GM12865 (cell line): ENCODE measurements at regions not wholly inside any gene's neighbourhood (a gene's known extent, or its start where the extent isn't known, plus 50 kb on each side); places are given as distances from the start of the nearest gene placed in this dataset.

Experiments
- DNase-seq: peaks from one replicate; pipeline ENCODE4 v3.0.0; 2010; ENCODE audit warnings: low read depth
- H3K4me3 ChIP-seq: 2 replicates; pipeline ENCODE4 v1.5.1; 2011; ENCODE audit warnings: mild to moderate bottlenecking, low read depth, low read length, control low read depth
- TF ChIP-seq, protein P1 (sequence below): IDR thresholded peaks from 2 replicates; pipeline ENCODE4 v1.5.1; 2011; ENCODE audit warnings: low read length, control low read depth, low read depth, inconsistent platforms; ENCODE audit not compliant: insufficient read depth; ENCODE audit errors: missing control alignments

DNA sequence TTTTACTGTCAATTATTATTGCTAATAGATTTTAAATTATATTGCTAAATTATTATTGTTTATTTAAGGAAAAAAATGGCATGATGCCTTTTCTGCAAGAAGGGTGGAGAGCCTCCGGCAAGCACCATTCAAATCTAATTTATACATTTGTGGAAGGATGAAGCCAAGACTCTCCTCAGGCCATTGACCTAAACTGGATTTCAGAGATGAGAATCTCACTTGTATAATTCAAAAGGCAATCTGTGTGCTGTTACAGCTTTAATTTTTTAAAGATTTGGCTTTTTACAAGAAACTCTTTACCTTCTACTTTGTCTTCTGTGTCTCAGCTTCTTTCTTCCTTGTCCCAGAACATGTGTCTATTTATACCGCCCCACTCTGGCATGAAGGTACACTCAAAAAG, 722.5 kb downstream of the ETS1 start:
- no peak for DNase-seq
- TF ChIP-seq, protein P1, sequence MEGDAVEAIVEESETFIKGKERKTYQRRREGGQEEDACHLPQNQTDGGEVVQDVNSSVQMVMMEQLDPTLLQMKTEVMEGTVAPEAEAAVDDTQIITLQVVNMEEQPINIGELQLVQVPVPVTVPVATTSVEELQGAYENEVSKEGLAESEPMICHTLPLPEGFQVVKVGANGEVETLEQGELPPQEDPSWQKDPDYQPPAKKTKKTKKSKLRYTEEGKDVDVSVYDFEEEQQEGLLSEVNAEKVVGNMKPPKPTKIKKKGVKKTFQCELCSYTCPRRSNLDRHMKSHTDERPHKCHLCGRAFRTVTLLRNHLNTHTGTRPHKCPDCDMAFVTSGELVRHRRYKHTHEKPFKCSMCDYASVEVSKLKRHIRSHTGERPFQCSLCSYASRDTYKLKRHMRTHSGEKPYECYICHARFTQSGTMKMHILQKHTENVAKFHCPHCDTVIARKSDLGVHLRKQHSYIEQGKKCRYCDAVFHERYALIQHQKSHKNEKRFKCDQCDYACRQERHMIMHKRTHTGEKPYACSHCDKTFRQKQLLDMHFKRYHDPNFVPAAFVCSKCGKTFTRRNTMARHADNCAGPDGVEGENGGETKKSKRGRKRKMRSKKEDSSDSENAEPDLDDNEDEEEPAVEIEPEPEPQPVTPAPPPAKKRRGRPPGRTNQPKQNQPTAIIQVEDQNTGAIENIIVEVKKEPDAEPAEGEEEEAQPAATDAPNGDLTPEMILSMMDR = no peak
- H3K4me3 ChIP-seq = no peak overlapping the region

- DNase-seq = no peak
- no peak overlapping the region for H3K4me3 ChIP-seq
- TF ChIP-seq, protein P1 = no peak
Measured at GRCh38 chr11:127862406-127862805, 725.0 kb downstream of the ETS1 start.

GRCh38 chr11:127859941-127860354, 727.4 kb downstream of the ETS1 start:
- no peak for DNase-seq
- TF ChIP-seq, protein P1 = no peak
- no peak overlapping the region for H3K4me3 ChIP-seq

GRCh38 chr11:127844876-127845275, 742.5 kb downstream of the ETS1 start:
- H3K4me3 ChIP-seq = no peak overlapping the region
- DNase-seq = no peak
- TF ChIP-seq, protein P1 = no peak

DNA sequence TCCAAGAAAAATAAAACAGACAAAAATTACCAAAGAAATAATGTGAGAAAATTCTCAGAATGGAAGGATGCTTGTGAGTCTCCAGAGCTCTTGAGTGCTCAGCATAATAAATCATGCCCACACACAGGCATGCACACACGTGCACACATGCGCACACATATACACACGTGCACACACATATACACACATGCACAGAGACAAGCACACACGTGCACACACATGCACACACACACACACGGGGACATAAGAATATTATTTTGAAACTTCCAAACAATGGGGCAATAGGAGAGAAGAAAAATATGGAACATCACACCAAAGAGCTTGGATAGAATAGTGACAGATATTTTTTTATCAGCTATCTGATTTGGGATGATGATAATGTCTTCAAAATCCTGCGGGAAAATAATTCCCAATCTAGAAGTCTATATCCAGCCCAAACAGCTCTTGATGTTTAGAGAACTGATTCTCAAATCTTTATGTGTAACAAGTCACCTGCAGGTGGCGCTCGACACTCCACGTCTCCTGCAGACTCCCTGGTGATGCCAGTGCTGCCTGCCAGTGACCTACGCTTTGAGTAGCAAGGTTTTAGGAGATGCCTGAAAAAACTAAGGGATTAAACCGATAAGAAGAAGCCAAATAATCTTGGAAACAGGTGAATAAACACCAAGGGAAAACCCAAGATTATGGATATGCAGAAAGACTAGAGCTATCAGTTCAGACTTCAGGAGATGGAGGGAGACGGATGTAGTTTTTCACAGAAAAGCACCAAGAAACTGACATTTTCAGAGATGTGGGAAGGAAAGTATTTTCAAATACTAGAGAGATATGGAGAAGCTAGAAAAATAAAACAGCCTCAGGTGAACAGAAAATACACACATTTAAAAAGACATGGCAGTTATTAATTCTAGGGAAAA, 743.6 kb downstream of the ETS1 start:
- H3K4me3 ChIP-seq = no peak overlapping the region
- peak; percentile 72 for DNase-seq
- TF ChIP-seq, protein P1 = peak; percentile 71

DNA sequence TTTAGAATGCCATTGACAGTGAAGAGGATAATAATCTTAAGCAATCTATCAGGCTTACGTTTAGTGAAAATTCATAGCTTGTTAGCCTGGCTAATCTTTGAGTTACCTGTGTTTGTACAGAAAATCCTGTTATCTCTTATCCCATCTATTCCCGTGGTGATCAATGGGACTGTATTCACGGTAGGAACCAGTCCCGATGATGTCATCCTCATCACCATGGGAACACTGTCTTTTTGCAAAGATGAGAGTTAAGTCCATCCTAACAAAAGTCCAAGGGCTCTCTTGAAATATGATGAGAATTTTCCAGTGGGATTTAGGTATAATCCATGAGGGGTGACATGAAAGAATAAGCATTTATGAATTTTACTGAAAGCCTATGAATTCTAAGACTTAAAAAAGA, 762.2 kb downstream of the ETS1 start:
- DNase-seq = no peak
- no peak overlapping the region for H3K4me3 ChIP-seq
- TF ChIP-seq, protein P1 = no peak

GRCh38 chr11:127818625-127819024, 768.7 kb downstream of the ETS1 start:
- no peak for DNase-seq
- TF ChIP-seq, protein P1 = no peak
- H3K4me3 ChIP-seq = no peak overlapping the region
